GM03348 (cell line): ENCODE measurements at regions not wholly inside any gene's neighbourhood (a gene's known extent, or its start where the extent isn't known, plus 50 kb on each side); places are given as distances from the start of the nearest gene placed in this dataset.
"Not testable (repeated sequence)": the region's sequence is repeated elsewhere in the genome, so short reads cannot be mapped to it uniquely, and the experiment has no call there.

Experiments used
- DNase-seq: peaks from one replicate; pipeline ENCODE4 v3.0.0; 2012; ENCODE audit warnings: low spot score

DNA sequence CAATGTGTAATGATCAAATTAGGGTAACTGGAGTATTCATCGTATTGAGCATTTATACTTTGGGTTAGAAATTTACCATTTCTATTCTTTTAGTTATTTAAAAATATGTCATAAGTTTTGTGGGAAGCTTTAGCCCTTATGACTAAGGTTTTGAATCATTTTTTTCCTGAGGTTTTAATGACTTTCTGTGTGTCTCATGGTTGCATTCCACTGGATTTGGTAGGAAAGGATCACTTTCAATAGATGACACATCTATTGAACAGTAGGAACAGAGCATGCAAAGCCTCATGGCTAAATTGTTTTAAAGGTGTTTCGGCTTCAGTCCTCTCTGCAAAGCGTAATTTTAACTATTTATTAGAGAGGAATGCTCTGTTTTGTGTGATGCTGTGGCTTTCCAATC lies 512.4 kb upstream of the CHD1 start:
- no peak for DNase-seq

DNA sequence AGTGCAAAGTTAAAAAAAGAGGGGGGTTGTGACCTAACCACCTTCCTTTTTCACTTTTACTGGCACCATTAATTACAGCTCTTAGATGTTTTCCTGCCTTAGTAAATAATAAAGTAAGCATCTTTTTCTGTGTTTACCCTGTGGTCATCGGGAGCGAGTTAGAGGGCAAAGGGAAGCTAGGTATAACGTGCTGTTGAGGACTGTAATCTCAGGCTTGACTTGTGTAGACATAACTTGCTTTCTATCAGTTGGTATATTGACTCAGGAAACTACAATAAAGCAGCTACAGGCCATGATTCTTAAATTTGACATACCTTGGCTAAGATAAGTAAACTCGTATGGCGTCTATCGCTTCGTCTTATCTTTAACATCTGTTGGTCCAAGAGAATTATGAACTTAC lies 509.8 kb upstream of the CHD1 start:
- no peak for DNase-seq

DNA sequence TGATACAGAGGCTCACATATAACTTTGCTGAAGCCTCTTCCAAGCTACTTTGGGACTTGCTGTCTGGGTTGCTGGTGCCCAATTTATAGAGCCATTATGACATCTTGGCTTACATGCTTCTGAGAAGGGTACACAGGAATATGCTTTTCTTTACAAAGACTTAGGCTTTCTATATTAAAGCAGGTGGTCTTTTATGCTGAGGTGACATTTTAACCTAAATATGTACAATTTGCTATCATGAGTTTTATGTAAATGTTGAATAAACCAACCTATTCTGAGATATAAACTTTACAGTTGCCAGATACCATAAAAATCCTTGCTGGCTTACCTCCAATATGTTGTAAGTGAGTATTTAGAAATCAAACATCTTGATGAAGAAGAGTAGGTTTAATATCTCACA lies 509.2 kb upstream of the CHD1 start:
- DNase-seq = no peak

DNA sequence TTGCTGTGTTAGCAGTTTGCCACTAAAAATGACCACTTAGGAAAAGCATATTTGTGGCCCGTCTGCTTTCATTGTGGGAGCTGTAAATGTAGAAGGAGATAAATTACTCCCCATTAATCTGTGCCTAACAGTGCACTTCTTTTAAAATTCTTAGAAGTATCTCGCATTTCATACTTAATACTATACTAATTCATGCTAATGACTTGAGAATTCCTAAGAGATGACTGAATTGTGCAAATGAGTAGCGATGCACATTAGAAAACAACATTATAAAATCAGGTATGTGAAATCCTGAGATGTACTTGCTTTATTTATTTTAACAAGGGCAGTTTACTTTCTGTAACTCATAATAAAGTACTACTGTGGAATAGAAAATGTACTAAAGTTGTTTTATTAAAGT lies 494.6 kb upstream of the CHD1 start:
- DNase-seq = not testable (repeated sequence)

DNA sequence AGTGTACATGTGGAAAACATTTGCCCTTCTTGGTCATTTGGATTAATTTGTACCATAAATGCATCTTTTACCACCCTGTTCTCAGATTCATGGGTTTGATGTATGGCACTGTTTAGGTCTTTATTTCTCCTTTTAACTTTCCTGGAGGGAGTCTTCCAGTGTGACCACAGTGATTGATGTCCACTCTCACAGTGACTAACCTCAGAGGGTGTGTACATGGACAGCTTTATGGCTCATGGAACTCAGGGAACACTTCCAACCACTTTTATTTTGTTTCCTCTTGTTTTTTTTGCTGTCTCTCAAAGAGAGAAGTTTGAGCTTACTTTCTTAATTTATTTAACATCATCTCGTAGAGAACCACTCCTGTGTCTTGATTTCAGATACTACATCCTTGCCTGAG lies 489.8 kb upstream of the CHD1 start:
- not testable (repeated sequence) for DNase-seq

DNA sequence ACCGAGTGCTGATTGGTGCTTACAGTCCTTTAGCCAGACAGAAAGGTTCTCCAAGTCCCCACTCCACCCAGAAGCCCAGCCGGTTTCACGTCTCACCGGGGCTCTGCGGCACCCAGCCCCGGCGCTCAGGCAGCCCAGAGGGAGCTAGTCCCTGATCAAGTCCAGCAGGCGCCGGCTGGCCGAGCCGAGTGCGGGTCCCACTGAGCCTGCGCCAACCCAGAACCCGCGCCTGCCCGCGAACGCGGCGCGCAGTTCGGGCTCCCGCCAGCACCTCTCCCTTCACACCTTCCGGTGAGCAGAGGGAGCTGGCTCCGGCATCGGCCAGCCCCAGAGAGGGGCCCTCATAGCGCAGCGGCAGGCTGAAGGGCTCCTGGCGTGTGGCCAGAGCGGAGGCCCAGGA lies 481.6 kb upstream of the CHD1 start:
- DNase-seq = not testable (repeated sequence)

DNA sequence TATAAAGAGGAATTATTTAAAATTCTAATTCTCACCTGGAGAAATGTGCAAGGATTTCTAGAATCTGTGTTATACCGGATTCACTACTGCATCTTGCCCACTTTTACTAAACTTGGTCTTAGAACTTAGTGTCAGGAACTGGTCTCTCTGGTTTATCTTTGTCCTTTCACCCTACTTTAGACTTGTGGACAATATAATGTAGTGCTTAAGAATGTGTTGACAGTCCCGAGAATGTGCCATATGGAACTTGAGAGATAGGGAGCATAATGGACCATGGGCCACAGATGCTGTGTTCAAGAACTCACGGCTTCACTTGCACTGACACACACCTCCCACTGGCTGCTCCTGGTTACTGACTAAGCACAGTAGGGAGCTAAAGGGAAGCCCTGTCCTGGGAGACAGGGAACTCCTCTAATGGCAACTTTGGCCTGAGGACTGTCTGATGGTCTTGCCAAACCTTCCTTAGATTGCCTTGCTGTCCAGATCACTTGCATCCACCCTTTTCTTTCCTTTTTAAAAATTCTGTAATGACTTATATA lies 476.0 kb upstream of the CHD1 start:
- not testable (repeated sequence) for DNase-seq

DNA sequence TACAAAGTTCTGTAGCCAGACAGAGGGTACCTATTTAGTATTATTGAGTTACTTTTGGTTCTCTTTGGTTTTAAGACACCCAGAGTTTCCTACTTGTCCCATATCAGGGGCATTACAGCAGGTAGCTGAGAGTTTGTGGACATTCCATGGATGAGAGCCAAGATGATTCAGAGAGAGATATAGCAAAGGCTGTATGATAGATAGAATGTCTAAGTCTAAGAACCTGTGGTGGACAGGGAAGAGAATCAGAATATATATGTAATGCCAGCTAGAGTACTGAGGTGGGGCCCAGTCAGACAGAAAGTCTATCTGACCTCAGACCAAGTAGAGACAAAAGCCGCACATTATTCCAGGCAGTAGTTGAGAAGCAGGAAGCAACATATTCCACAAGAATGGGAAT lies 471.8 kb upstream of the CHD1 start:
- not testable (repeated sequence) for DNase-seq

DNA sequence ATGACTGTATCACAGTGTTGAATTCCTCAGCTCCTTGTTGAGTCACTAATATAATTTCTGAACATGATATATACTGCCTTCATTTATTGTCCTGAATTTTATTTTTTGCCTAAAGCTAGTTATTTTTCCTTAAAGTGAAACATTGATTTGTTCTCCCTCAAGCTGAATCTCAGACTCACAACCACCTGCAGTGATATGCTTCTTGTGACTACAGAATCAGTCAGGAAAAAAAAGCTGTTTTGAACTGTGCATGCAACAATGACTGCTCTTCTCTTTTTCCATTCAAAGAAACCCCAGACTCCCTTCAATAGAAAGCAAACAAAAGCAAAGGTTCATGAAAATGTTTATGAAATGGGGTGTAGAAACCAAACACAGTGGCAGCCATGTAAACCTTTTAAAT lies 470.2 kb upstream of the CHD1 start:
- no peak for DNase-seq

DNA sequence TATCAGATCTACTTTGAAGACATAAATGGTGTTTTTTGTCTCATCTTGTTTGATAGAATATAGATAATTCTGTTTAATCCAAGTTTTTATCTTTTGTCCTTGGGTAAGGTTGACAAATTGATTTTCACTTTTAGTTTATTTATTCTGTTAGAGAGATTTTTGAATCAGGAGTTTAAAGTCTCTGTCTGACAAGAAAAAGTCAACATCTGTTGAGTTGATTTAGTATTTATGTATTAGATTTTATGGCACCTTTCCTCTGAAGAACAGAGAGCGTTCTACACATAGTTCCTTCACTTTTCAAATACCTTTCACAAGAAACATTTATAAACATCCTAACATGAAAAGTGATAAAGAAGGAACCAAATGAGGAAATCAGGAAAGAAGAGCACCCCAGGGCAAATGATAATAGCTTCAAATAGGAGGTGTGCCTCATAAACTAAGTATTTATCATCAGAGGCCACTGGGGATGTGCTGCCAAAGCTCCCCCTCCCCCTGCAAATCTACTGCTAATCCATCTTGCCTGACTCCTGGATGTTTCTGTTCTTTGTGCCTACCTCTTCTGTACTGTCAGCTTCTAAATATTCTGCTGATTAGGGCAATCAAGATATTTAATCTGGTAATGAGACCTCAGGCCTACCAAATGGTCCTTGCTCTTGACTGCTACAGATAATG lies 457.7 kb upstream of the CHD1 start:
- DNase-seq = no peak

DNA sequence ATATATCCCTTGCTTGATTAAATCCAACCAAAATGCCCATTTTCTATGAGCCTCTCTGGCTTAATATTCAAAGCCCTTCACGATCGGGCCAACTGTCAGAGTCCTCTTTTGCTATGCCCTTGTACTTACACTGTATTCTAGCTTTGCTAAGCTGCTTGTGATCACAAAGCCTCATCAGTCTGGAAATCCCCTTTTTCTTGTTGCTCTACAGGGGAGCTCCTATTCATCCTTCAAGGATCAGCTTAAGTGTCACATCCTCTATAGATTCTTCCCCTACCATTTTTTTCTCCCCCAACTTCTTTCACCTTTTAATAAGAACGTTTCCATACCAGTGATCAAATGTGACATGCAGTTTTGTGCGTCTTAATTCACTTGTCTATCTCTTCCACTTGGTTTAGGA lies 450.4 kb upstream of the CHD1 start:
- no peak for DNase-seq

DNA sequence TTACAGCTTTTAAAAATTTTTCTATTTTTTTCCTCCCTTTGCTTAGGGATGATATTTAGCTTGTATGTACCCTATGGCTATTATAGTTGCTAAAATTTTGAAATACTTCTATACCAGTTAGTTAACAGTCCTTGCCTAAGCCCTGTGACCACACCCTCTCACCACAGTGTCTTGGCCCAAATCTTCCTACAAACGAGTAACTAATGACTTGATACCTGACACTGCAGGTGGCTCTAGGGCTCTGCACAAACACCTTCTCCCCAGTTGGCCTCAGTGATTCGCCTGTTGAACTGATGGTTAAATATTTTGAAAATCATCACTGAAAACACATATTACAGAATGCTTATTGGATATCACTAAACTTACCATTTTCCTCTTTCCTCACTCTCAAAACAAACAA lies 449.6 kb upstream of the CHD1 start:
- DNase-seq = no peak

DNA sequence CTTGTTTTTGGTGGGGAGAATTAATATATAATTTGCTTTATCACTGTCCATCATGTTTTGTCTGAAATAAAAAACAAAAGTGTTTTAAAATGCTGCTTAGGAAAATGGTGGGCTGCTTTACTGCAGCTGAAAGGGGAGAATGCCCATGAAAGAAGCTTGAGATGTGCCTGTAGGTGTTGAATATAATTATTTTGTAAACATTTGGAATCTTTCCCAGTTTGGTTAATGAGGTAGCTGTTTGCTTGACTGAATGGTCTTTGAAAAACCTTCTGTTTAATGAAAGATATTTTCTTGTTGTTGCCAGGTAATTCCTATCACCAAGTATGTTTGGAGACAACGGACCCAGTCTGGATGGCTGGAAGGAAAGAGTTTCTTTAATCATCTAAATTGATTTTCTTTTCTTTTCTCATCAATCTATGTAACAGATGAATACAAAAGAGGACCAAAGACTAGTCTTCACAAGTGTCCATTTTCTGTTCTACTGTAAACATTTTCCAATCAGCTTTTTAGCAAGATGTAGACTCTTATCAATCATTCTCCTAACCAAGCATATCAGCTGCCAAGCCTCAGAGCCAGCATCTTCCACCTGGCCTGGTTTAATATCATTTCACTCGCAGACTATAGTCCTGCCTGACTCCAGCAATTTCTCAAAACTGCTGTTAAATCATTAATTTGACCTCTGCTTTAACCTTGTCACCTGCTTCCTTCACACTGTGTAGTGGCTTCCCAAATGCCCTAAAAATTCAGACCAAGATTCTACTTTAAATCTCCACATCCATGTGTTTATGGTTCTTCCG lies 441.2 kb upstream of the CHD1 start:
- DNase-seq = no peak

DNA sequence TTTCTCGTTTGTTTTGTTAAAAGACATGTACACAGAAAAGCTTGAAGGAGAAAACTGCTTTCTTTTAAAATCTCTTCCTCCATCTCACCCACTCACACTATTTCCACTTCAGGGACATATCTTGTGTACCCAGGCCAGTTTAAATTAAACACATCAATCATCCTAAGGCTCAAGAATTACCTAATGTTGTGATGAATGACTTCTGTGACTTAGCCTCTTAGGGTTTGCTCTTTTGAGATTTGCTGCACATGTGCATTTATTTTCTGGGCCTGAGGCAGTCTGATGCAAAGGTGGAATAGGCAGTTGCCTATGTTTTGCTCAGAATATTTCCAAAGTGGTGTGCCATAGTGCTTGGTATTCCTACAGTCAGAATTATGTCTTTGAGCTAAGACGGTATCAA lies 439.9 kb upstream of the CHD1 start:
- no peak for DNase-seq

DNA sequence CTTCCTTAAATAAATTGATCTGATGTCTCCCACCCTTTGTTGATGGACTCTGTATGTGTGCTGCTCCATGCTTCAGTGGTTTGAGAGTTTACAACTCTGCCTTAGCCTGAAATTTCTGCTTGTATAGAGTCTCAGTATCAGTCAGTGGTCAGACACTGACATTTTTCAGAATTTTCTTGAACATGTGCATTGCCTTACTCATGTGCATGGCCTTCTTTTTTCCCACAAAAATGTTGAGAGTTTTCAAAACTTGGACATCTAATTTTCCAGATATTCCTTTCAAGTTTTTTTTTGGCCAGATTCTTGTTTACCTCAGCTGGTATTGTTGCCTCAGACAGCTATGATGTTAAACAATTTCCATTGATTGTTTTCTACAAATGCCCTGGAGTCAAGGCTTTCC lies 427.1 kb upstream of the CHD1 start:
- no peak for DNase-seq

DNA sequence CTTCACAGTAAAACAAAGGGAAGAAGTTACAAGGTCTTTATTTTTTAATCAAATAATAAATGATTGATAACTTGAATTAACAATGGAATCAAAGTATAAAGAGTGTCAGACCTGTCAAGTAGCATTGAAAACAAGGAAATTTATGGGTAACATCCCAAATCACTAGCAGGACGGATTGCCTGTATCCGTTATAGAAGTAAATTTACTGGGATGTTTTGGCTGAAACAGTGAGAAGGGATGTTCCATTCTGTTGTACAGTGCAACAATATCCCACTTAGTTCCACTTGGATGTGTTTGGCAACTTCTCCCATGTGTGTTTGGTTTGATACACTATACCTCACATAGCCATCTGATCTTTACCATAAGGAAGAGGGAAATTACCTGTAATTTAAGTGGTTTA lies 421.0 kb upstream of the CHD1 start:
- no peak for DNase-seq

DNA sequence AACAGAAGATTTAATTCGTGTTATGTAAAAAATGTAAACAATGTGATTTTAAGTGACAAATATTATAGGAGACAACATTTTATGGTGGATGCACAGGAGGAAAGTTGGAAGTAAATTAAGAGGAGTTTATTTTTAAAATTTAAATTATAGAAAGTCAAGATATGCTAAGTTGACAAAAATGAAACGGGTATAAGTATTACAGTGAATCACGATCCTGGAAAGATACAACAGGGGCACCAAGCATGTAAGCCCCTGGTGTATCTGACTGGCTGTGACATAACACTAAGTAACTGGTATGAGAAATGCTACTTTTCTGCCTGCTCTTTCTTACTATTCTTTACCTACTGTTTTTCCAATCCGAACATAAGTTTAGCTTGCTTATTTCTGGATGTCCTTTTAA lies 419.8 kb upstream of the CHD1 start:
- no peak for DNase-seq

DNA sequence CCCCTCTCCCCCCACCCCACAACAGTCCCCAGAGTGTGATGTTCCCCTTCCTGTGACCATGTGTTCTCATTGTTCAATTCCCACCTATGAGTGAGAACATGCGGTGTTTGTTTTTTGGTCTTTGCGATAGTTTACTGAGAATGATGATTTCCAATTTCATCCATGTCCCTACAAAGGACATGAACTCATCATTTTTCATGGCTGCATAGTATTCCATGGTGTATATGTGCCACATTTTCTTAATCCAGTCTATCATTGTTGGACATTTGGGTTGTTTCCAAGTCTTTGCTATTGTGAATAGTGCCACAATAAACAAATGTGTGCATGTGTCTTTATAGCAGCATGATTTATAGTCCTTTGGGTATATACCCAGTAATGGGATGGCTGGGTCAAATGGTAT lies 411.0 kb upstream of the CHD1 start:
- not testable (repeated sequence) for DNase-seq

DNA sequence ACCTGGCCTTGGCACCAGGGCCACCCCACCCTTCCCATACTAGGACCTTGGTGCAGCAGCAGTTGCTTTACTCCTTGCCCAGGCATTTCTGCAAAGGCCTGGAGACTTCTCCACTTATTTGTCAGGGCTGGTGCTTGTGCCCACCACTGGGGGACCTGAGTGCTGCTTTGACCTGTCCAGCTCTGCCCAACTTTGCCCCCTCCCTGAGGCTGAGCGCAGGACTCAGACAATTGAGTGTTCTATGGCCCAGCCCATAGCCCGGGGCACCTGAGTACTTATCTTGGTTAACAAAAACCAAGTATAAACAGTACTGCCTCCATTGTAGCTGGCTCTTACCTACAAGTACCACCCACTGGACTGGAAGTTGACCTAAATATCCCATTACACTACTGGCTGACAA lies 406.1 kb upstream of the CHD1 start:
- no peak for DNase-seq

DNA sequence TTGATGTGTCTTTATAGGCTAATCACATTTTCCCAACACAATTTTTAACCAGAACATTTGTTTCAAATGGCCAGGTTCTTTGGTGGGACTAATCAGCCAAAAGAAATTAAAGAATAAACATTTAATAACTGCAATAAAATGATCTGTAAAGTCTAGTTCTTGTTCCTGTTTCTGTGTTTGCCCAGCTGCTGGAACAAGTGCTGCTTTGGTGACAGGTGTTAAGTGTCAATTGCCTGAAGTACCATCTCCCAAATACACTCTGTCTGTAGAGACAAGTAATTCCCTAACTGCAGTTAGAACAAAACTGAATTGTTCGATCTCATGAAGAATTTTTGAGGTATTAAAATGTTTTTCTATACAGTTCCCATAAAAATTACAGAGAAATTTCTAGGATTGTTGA lies 402.3 kb upstream of the CHD1 start:
- no peak for DNase-seq

DNA sequence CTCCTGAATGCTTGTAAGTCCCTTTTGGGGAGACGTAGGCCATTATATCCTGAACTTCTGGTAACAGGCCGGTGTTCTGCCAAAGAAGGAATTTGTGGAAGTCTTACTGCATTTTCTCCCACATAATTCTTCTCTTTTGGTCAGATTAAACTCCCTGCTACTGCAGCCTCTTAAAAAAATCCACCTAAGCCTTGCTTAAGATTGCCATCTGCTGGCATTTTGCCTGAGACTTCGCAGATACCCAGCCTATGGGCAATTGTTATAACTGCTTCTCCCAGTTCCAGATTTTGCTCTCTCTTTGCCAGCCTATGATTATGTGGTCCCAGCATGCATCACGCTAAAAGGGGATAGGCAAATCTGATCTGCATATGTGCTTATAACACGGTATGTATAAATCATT lies 391.6 kb upstream of the CHD1 start:
- no peak for DNase-seq

DNA sequence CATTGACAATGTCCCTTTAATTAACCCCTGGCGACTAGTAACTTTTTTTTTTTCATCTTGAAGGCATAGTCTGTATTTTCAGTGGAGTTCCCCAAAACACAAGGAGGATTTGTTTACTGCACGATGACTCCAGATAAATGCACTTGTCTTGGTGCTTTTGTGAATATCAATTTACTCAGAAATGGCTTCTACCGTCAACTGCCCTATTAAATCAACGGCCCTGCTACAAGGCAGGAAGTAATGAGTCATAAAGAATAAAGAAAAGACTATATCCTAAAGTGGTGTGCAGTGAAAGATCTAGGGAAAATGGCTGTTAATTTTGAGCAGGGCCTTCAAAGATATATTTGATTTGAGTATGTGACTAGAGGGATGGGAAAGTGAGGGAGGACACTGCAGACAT lies 388.3 kb upstream of the CHD1 start:
- DNase-seq = no peak

DNA sequence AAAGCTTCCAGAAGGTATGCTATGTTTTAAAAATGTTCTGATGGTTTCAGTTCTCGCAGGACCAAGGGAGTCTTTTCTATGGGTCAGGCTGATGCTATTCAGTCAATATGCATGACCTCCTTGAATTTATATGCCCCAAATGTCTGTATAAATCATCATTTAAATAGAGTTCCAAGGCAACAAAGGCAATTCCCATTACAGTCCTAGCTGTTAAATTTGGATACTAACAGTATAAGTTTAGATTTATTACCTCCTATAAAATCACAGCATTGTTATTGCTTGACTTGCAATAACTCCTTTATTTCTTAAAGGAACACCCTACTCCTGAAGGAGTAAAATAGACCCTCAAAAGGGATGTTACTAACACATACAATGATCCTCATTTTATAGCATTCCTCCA lies 387.7 kb upstream of the CHD1 start:
- DNase-seq = no peak
